SK-N-MC (cell line): ENCODE measurements at regions not wholly inside any gene's neighbourhood (a gene's known extent, or its start where the extent isn't known, plus 50 kb on each side); places are given as distances from the start of the nearest gene placed in this dataset.

Experiments used
- EZH2 ChIP-seq: fragments of 200-600 bp; sonication (generic); IDR thresholded peaks from one replicate; pipeline ENCODE4 v1.6.1; 2017; ENCODE audit warnings: antibody characterized with exemption
- FOXP2 ChIP-seq: optimal IDR thresholded peaks from 2 replicates; pipeline ENCODE3; 2011; ENCODE audit warnings: mild to moderate bottlenecking, moderate library complexity; ENCODE audit not compliant: insufficient read depth; ENCODE audit errors: extremely low read length, control extremely low read depth
- POLR2AphosphoS5 ChIP-seq: IDR thresholded peaks from 2 replicates; pipeline ENCODE4 v1.6.1; 2012; ENCODE audit warnings: mild to moderate bottlenecking, low read depth, low read length, borderline replicate concordance

GRCh38 chr10:4111643-4112042 lies 326.6 kb upstream of the KLF6 start:
- no peak for TF ChIP-seq POLR2AphosphoS5
- no peak for TF ChIP-seq EZH2
- no peak for TF ChIP-seq FOXP2
